GM12878 (cell line): ENCODE measurements at regions not wholly inside any gene's neighbourhood (a gene's known extent, or its start where the extent isn't known, plus 50 kb on each side); places are given as distances from the start of the nearest gene placed in this dataset.

Experiments
- CEBPB ChIP-seq, 2 experiments: fragments of 150-350 bp in 1 of 2; IDR thresholded peaks; 2 replicates each; pipeline ENCODE4 v1.6.1; 2012 to 2014; ENCODE audit warnings: low read depth in 2 of 2, low read length in 2 of 2, borderline replicate concordance in 1 of 2, inconsistent platforms in 1 of 2
- EP300 ChIP-seq, 2 experiments: fragments of 150-350 bp in 1 of 2; IDR thresholded peaks; 2 replicates each; pipeline ENCODE4 v1.6.1; 2011 to 2012; ENCODE audit warnings: low read depth in 2 of 2, low read length in 2 of 2, borderline replicate concordance in 1 of 2, improper control_type of control experiment in 1 of 2, inconsistent platforms in 1 of 2; ENCODE audit not compliant: control insufficient read depth in 1 of 2
- EZH2 ChIP-seq: IDR thresholded peaks from 2 replicates; pipeline ENCODE4 v1.6.1; 2012; ENCODE audit warnings: low read depth, mild to moderate bottlenecking, control low read depth, inconsistent platforms, low read length, borderline replicate concordance; ENCODE audit not compliant: control insufficient read depth
- POLR2A ChIP-seq: IDR thresholded peaks from 2 replicates; pipeline ENCODE4 v1.6.1; 2011; ENCODE audit warnings: low read depth, mild to moderate bottlenecking, low read length
- POLR2AphosphoS5 ChIP-seq: IDR thresholded peaks from 2 replicates; pipeline ENCODE4 v1.6.1; 2011; ENCODE audit warnings: mild to moderate bottlenecking, low read length, inconsistent platforms
- ZNF384 ChIP-seq: IDR thresholded peaks from 2 replicates; pipeline ENCODE4 v1.6.1; 2012; ENCODE audit warnings: low read depth, mild to moderate bottlenecking, low read length, improper control_type of control experiment, borderline replicate concordance
- TF ChIP-seq, protein P1 (sequence below): fragments of 150-350 bp; IDR thresholded peaks from 2 replicates; pipeline ENCODE4 v1.6.1; 2016; ENCODE audit warnings: low read depth, low read length
- TF ChIP-seq, protein P2 (sequence below): IDR thresholded peaks from 2 replicates; pipeline ENCODE4 v1.6.1; 2012; ENCODE audit warnings: mild to moderate bottlenecking, low read depth, low read length
- TF ChIP-seq, protein P3 (sequence below), 3 experiments: IDR thresholded peaks in 2 of 3; conservative IDR thresholded peaks in 1 of 3; 2 replicates each; pipeline ENCODE4 v1.5.1; 2011; ENCODE audit warnings: low read depth in 3 of 3, low read length in 3 of 3, mild to moderate bottlenecking in 3 of 3, control low read depth in 2 of 3, moderate library complexity in 2 of 3, inconsistent platforms in 1 of 3, mixed read lengths in 1 of 3; ENCODE audit not compliant: control insufficient read depth in 2 of 3, insufficient read depth in 1 of 3; ENCODE audit errors: extremely low read depth in 1 of 3
- TF ChIP-seq, protein P4 (sequence below): IDR thresholded peaks from 2 replicates; pipeline ENCODE4 v1.6.1; 2012; ENCODE audit warnings: low read depth, low read length, improper control_type of control experiment

DNA sequence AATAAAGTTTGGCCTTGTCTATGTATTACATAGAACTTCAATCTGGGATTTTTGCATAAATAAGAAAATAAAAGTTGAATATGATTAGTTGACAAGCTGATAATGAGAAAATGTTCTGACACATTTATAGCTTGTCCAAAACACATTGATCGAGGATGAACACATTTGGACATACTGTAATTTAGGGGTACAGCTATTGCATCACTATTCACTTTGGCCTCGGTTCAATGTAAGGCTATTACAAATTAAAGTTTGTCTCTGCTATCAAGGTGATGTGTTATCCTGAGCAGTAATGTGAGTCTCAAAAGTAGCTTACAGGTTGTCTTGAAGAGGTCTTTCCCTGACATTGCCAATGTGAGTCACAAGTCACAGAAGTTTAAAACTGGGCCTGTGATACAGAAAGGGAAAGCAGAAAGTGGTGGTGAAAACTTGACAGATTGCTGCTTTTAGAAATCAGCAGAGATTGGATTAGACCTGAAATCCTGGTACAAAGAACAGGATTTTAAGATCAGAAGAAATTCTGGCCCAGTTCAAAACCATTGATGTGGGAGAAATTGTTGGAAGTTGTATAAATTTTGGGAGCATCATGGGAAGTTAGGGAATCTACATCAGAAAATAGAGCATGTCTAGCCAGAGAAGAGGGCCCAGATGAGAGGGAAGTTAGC, 674.1 kb downstream of the NYAP2 start:
- TF ChIP-seq, protein P1, sequence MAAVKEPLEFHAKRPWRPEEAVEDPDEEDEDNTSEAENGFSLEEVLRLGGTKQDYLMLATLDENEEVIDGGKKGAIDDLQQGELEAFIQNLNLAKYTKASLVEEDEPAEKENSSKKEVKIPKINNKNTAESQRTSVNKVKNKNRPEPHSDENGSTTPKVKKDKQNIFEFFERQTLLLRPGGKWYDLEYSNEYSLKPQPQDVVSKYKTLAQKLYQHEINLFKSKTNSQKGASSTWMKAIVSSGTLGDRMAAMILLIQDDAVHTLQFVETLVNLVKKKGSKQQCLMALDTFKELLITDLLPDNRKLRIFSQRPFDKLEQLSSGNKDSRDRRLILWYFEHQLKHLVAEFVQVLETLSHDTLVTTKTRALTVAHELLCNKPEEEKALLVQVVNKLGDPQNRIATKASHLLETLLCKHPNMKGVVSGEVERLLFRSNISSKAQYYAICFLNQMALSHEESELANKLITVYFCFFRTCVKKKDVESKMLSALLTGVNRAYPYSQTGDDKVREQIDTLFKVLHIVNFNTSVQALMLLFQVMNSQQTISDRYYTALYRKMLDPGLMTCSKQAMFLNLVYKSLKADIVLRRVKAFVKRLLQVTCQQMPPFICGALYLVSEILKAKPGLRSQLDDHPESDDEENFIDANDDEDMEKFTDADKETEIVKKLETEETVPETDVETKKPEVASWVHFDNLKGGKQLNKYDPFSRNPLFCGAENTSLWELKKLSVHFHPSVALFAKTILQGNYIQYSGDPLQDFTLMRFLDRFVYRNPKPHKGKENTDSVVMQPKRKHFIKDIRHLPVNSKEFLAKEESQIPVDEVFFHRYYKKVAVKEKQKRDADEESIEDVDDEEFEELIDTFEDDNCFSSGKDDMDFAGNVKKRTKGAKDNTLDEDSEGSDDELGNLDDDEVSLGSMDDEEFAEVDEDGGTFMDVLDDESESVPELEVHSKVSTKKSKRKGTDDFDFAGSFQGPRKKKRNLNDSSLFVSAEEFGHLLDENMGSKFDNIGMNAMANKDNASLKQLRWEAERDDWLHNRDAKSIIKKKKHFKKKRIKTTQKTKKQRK: no peak
- TF ChIP-seq EZH2 (no peak), ZNF384 (no peak), POLR2A (no peak), EP300 (IDR thresholded peaks at IDR 0.05; ENCODE audit: borderline replicate concordance in 1 of 2, control insufficient read depth in 1 of 2, low read depth in 2 of 2, low read length in 2 of 2) (no peak), CEBPB (IDR thresholded peaks at IDR 0.05; ENCODE audit: borderline replicate concordance in 1 of 2, low read depth in 2 of 2, low read length in 2 of 2) (no peak), POLR2AphosphoS5 (no peak)
- TF ChIP-seq, protein P2, sequence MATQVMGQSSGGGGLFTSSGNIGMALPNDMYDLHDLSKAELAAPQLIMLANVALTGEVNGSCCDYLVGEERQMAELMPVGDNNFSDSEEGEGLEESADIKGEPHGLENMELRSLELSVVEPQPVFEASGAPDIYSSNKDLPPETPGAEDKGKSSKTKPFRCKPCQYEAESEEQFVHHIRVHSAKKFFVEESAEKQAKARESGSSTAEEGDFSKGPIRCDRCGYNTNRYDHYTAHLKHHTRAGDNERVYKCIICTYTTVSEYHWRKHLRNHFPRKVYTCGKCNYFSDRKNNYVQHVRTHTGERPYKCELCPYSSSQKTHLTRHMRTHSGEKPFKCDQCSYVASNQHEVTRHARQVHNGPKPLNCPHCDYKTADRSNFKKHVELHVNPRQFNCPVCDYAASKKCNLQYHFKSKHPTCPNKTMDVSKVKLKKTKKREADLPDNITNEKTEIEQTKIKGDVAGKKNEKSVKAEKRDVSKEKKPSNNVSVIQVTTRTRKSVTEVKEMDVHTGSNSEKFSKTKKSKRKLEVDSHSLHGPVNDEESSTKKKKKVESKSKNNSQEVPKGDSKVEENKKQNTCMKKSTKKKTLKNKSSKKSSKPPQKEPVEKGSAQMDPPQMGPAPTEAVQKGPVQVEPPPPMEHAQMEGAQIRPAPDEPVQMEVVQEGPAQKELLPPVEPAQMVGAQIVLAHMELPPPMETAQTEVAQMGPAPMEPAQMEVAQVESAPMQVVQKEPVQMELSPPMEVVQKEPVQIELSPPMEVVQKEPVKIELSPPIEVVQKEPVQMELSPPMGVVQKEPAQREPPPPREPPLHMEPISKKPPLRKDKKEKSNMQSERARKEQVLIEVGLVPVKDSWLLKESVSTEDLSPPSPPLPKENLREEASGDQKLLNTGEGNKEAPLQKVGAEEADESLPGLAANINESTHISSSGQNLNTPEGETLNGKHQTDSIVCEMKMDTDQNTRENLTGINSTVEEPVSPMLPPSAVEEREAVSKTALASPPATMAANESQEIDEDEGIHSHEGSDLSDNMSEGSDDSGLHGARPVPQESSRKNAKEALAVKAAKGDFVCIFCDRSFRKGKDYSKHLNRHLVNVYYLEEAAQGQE: no peak
- TF ChIP-seq, protein P3, sequence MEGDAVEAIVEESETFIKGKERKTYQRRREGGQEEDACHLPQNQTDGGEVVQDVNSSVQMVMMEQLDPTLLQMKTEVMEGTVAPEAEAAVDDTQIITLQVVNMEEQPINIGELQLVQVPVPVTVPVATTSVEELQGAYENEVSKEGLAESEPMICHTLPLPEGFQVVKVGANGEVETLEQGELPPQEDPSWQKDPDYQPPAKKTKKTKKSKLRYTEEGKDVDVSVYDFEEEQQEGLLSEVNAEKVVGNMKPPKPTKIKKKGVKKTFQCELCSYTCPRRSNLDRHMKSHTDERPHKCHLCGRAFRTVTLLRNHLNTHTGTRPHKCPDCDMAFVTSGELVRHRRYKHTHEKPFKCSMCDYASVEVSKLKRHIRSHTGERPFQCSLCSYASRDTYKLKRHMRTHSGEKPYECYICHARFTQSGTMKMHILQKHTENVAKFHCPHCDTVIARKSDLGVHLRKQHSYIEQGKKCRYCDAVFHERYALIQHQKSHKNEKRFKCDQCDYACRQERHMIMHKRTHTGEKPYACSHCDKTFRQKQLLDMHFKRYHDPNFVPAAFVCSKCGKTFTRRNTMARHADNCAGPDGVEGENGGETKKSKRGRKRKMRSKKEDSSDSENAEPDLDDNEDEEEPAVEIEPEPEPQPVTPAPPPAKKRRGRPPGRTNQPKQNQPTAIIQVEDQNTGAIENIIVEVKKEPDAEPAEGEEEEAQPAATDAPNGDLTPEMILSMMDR (IDR thresholded peaks at IDR 0.05 in 2 of 3, conservative IDR thresholded peaks at IDR 0.05 in 1 of 3; ENCODE audit: control insufficient read depth in 2 of 3, extremely low read depth in 1 of 3, insufficient read depth in 1 of 3, low read depth in 3 of 3, low read length in 3 of 3): no peak
- TF ChIP-seq, protein P4, sequence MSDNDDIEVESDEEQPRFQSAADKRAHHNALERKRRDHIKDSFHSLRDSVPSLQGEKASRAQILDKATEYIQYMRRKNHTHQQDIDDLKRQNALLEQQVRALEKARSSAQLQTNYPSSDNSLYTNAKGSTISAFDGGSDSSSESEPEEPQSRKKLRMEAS: no peak
